H1 (cell line): ENCODE measurements at regions not wholly inside any gene's neighbourhood (a gene's known extent, or its start where the extent isn't known, plus 50 kb on each side); places are given as distances from the start of the nearest gene placed in this dataset.

Source experiments
- CTCF ChIA-PET: fragments of 300-600 bp; sonication (Branson Sonifier 250); formaldehyde crosslinking; loops from one replicate; lab custom pipeline; 2021; ENCODE audit not compliant: partially characterized antibody; lab: Charles Lee
- POLR2A ChIA-PET: fragments of 300-600 bp; sonication (Branson Sonifier 250); formaldehyde crosslinking; loops from one replicate; lab custom pipeline; 2021; ENCODE audit warnings: inconsistent platforms; ENCODE audit not compliant: partially characterized antibody; lab: Charles Lee
- DNase-seq, 2 experiments: peaks; one replicate each; pipeline versions ENCODE4 v3.0.0 to v3.0.0-alpha.2; 2010 to 2022; ENCODE audit warnings: low spot score in 2 of 2, low read depth in 1 of 2, mixed read lengths in 1 of 2
- FAIRE-seq: peaks from 2 replicates; lab custom pipeline; 2011; peaks lifted over from hg19 to GRCh38; lab: Jason Lieb, UNC
- H2AFZ ChIP-seq: 2 replicates; pipeline ENCODE4 v1.8.1; 2012; ENCODE audit warnings: low read length, inconsistent platforms
- H2AK5ac ChIP-seq: 2 replicates; pipeline ENCODE4 v1.6.1; 2013; ENCODE audit warnings: low read depth, low read length
- H2BK120ac ChIP-seq: replicated peaks from 2 replicates; pipeline ENCODE3; 2013; ENCODE audit warnings: low read depth, low read length, inconsistent platforms
- H2BK12ac ChIP-seq: 2 replicates; pipeline ENCODE4 v1.6.1; 2013; ENCODE audit warnings: low read depth, low read length
- H2BK15ac ChIP-seq: 2 replicates; pipeline ENCODE4 v1.6.1; 2013; ENCODE audit warnings: low read length
- H2BK20ac ChIP-seq: 2 replicates; pipeline ENCODE4 v1.6.1; 2013; ENCODE audit warnings: low read length
- H2BK5ac ChIP-seq: 2 replicates; pipeline ENCODE4 v1.6.1; 2013; ENCODE audit warnings: low read depth, low read length
- H3K14ac ChIP-seq: 2 replicates; pipeline ENCODE4 v1.6.1; 2013; ENCODE audit warnings: inconsistent platforms; ENCODE audit not compliant: insufficient read length
- H3K18ac ChIP-seq: 2 replicates; pipeline ENCODE4 v1.6.1; 2013; ENCODE audit warnings: low read length; ENCODE audit errors: extremely low read depth
- H3K23ac ChIP-seq: 2 replicates; pipeline ENCODE4 v1.6.1; 2013; ENCODE audit warnings: inconsistent platforms; ENCODE audit not compliant: insufficient read length
- H3K23me2 ChIP-seq: 2 replicates; pipeline ENCODE4 v1.6.1; 2013; ENCODE audit warnings: low read depth, low read length
- H3K27ac ChIP-seq: 2 replicates; pipeline ENCODE4 v1.6.1; 2011; ENCODE audit warnings: low read depth, low read length, inconsistent platforms
- H3K27me3 ChIP-seq, 4 experiments: replicated peaks in 1 of 4; 1 replicate in 1 of 4; 2 replicates in 3 of 4; pipeline versions ENCODE4 v1.6.1 to v1.8.1; 2011 to 2013; ENCODE audit warnings: low read length in 3 of 4, mild to moderate bottlenecking in 3 of 4, inconsistent platforms in 2 of 4, mixed read lengths in 2 of 4, moderate library complexity in 1 of 4; ENCODE audit not compliant: control insufficient read depth in 3 of 4, insufficient read depth in 3 of 4; ENCODE audit errors: extremely low read depth in 1 of 4
- H3K36me3 ChIP-seq, 4 experiments: 2 replicates each; pipeline versions ENCODE4 v1.6.1 to v1.8.1; 2011 to 2013; ENCODE audit warnings: mild to moderate bottlenecking in 4 of 4, low read length in 3 of 4, moderate library complexity in 2 of 4, control low read depth in 1 of 4, inconsistent platforms in 1 of 4; ENCODE audit not compliant: insufficient read depth in 4 of 4, control insufficient read depth in 2 of 4
- H3K4ac ChIP-seq: replicated peaks from 2 replicates; pipeline ENCODE3; 2013; ENCODE audit warnings: low read length, low read depth, mixed read lengths, inconsistent platforms; ENCODE audit not compliant: insufficient read length
- H3K4me1 ChIP-seq, 4 experiments: replicated peaks in 1 of 4; 1 replicate in 1 of 4; 2 replicates in 3 of 4; pipeline versions ENCODE4 v1.6.1 to v1.8.1; 2011 to 2013; ENCODE audit warnings: low read length in 3 of 4, inconsistent platforms in 2 of 4, mixed read lengths in 1 of 4; ENCODE audit not compliant: insufficient read depth in 4 of 4, control insufficient read depth in 3 of 4
- H3K4me2 ChIP-seq, 2 experiments: 2 replicates each; pipeline versions ENCODE4 v1.6.1 to v1.8.1; 2011 to 2013; ENCODE audit warnings: low read depth in 2 of 2, low read length in 2 of 2, control low read depth in 1 of 2, inconsistent platforms in 1 of 2, mild to moderate bottlenecking in 1 of 2; ENCODE audit not compliant: insufficient read depth in 1 of 2
- H3K4me3 ChIP-seq, 4 experiments: fragments of 200-600, 300-600 bp in 1 of 4; sonication (generic), shearing (Covaris generic), sonication (Bioruptor Twin) in 1 of 4; 2 replicates each; pipeline versions ENCODE4 v1.5.1 to v1.8.1; 2011 to 2016; ENCODE audit warnings: low read length in 4 of 4, low read depth in 3 of 4, control low read depth in 2 of 4, inconsistent platforms in 2 of 4, mild to moderate bottlenecking in 2 of 4, mixed read lengths in 1 of 4, moderate library complexity in 1 of 4; ENCODE audit not compliant: insufficient read depth in 2 of 4; ENCODE audit errors: extremely low read depth in 1 of 4
- H3K56ac ChIP-seq: replicated peaks from 2 replicates; pipeline ENCODE3; 2013; ENCODE audit warnings: low read depth, mild to moderate bottlenecking, mixed read lengths, low read length, inconsistent platforms; ENCODE audit not compliant: insufficient read length
- H3K79me1 ChIP-seq: 2 replicates; pipeline ENCODE4 v1.6.1; 2013; ENCODE audit warnings: low read depth, low read length, control low read depth
- H3K79me2 ChIP-seq, 2 experiments: 2 replicates each; pipeline versions ENCODE4 v1.6.1 to v1.8.1; 2012 to 2013; ENCODE audit warnings: low read length in 2 of 2, mild to moderate bottlenecking in 2 of 2, inconsistent platforms in 1 of 2; ENCODE audit not compliant: insufficient read depth in 2 of 2, control insufficient read depth in 1 of 2
- H3K9ac ChIP-seq, 4 experiments: replicated peaks in 1 of 4; 1 replicate in 1 of 4; 2 replicates in 3 of 4; pipeline versions ENCODE4 v1.6.1 to v1.8.1; 2011 to 2013; ENCODE audit warnings: low read depth in 3 of 4, low read length in 3 of 4, control low read depth in 2 of 4, mild to moderate bottlenecking in 2 of 4, moderate library complexity in 2 of 4, inconsistent platforms in 1 of 4; ENCODE audit errors: extremely low read depth in 1 of 4
- H3K9me3 ChIP-seq, 2 experiments: 2 replicates each; pipeline versions ENCODE4 v1.6.1 to v1.8.1; 2012 to 2013; ENCODE audit warnings: mild to moderate bottlenecking in 2 of 2, moderate library complexity in 2 of 2, control low read depth in 1 of 2, inconsistent platforms in 1 of 2, low read depth in 1 of 2, low read length in 1 of 2, mixed read lengths in 1 of 2; ENCODE audit not compliant: insufficient read depth in 2 of 2
- H4K20me1 ChIP-seq, 2 experiments: replicated peaks in 1 of 2; 2 replicates each; pipeline versions ENCODE3 to v1.8.1; 2011 to 2013; ENCODE audit warnings: inconsistent platforms in 2 of 2, low read length in 2 of 2, mild to moderate bottlenecking in 1 of 2; ENCODE audit not compliant: insufficient read depth in 2 of 2, control insufficient read depth in 1 of 2
- H4K5ac ChIP-seq: 2 replicates; pipeline ENCODE4 v1.6.1; 2013; ENCODE audit warnings: low read length, low read depth, mixed read lengths, inconsistent platforms; ENCODE audit not compliant: insufficient read length
- H4K8ac ChIP-seq: 2 replicates; pipeline ENCODE4 v1.8.0; 2013; ENCODE audit warnings: mild to moderate bottlenecking, moderate library complexity, low read length, inconsistent platforms; ENCODE audit not compliant: insufficient read depth; ENCODE audit errors: extremely low read depth
- H4K91ac ChIP-seq: replicated peaks from 2 replicates; pipeline ENCODE3; 2013; ENCODE audit warnings: low read length, mixed read lengths, inconsistent platforms; ENCODE audit not compliant: insufficient read length
- BACH1 ChIP-seq: IDR thresholded peaks from 2 replicates; pipeline ENCODE4 v1.6.1; 2012; ENCODE audit warnings: low read length, improper control_type of control experiment
- BCL11A ChIP-seq, 2 experiments: IDR thresholded peaks; one replicate each; pipeline ENCODE4 v1.6.1; 2011; ENCODE audit warnings: low read depth in 2 of 2, low read length in 2 of 2, mild to moderate bottlenecking in 2 of 2
- CBX8 ChIP-seq: fragments of 300-800, 300-1000 bp; sonication (generic); IDR thresholded peaks from 2 replicates; pipeline ENCODE4 v1.7.1; 2016; ENCODE audit warnings: low read depth, low read length, borderline replicate concordance
- CEBPB ChIP-seq: IDR thresholded peaks from 2 replicates; pipeline ENCODE4 v1.6.1; 2012; ENCODE audit warnings: low read depth, low read length
- GABPA ChIP-seq: IDR thresholded peaks from 2 replicates; pipeline ENCODE4 v1.6.1; 2011; ENCODE audit warnings: mild to moderate bottlenecking, low read length, moderate library complexity, borderline replicate concordance; ENCODE audit not compliant: insufficient read depth
- GTF2F1 ChIP-seq: IDR thresholded peaks from 2 replicates; pipeline ENCODE4 v1.6.1; 2012; ENCODE audit warnings: low read depth, low read length, improper control_type of control experiment, borderline replicate concordance
- MAFK ChIP-seq: IDR thresholded peaks from 2 replicates; pipeline ENCODE4 v1.6.1; 2012; ENCODE audit warnings: low read depth, mild to moderate bottlenecking, improper control_type of control experiment, low read length
- PHF8 ChIP-seq: fragments of 200-600 bp; sonication (generic); conservative IDR thresholded peaks from 2 replicates; pipeline ENCODE4 v1.7.1; 2012; ENCODE audit warnings: low read depth, mild to moderate bottlenecking, inconsistent platforms, low read length, moderate library complexity
- POU5F1 ChIP-seq: IDR thresholded peaks from 2 replicates; pipeline ENCODE4 v1.6.1; 2011; ENCODE audit warnings: low read depth, mild to moderate bottlenecking, low read length, moderate library complexity
- RAD21 ChIP-seq, 2 experiments: IDR thresholded peaks in 1 of 2; conservative IDR thresholded peaks in 1 of 2; 2 replicates each; pipeline ENCODE4 v1.6.1; 2011; ENCODE audit warnings: low read depth in 2 of 2, low read length in 2 of 2, improper control_type of control experiment in 1 of 2, inconsistent platforms in 1 of 2, mild to moderate bottlenecking in 1 of 2, moderate library complexity in 1 of 2
- RXRA ChIP-seq: IDR thresholded peaks from 2 replicates; pipeline ENCODE4 v1.6.1; 2011; ENCODE audit warnings: low read depth, mild to moderate bottlenecking, low read length, moderate library complexity; ENCODE audit not compliant: insufficient read depth
- SRF ChIP-seq: IDR thresholded peaks from 2 replicates; pipeline ENCODE4 v1.6.1; 2011; ENCODE audit warnings: mild to moderate bottlenecking, low read depth, low read length, moderate library complexity
- SUZ12 ChIP-seq: fragments of 200-600 bp; sonication (generic); IDR thresholded peaks from 2 replicates; pipeline ENCODE4 v1.6.1; 2012; ENCODE audit warnings: mild to moderate bottlenecking, inconsistent platforms, low read length, moderate library complexity, mixed read lengths
- USF2 ChIP-seq: IDR thresholded peaks from 2 replicates; pipeline ENCODE4 v1.6.1; 2011; ENCODE audit warnings: low read length, improper control_type of control experiment
- WGBS, 2 experiments: shearing (Covaris generic) in 1 of 2; methylation state at CpG; one replicate each; pipeline versions ENCODE4 v1.1.6 to v1.1.7; 2013 to 2015; ENCODE audit warnings: low lambda C conversion rate in 2 of 2, mixed read lengths in 2 of 2, inconsistent platforms in 1 of 2, low coverage in 1 of 2, missing lambda C conversion rate in 1 of 2; ENCODE audit not compliant: insufficient replicate concordance in 2 of 2, insufficient coverage in 1 of 2, insufficient read length in 1 of 2; ENCODE audit errors: extremely low coverage in 1 of 2, missing lambda C conversion rate in 1 of 2; 5-methylcytosine and 5-hydroxymethylcytosine counted together

- no peak overlapping the region for H3K4ac ChIP-seq
- no peaks in the 10 kb centered on the region for H3K23me2 ChIP-seq
- no peak overlapping the region for H3K27ac ChIP-seq
- no peak overlapping the region for H2BK20ac ChIP-seq
- no peak overlapping the region for H2BK12ac ChIP-seq
- no peak overlapping the region for H2AFZ ChIP-seq
- H4K8ac ChIP-seq = no peak overlapping the region
- no peak overlapping the region for H4K5ac ChIP-seq
- H2AK5ac ChIP-seq = no peak overlapping the region
- H3K79me2 ChIP-seq = no peaks in the 10 kb centered on the region
- no peak overlapping the region for H3K14ac ChIP-seq
- H2BK15ac ChIP-seq = no peak overlapping the region
- ChIA-PET POLR2A (no interaction called here), CTCF (interaction anchor here (0.6 to 1.5 kb wide), 5 partner anchors 12 to 183 kb away, joined by 3 to 4 read pairs (median 3); no protein-coding TSS in a partner anchor)
- no peaks in the 10 kb centered on the region for H3K9me3 ChIP-seq
- no peaks in the 10 kb centered on the region for H3K4me1 ChIP-seq
- no peaks in the 10 kb centered on the region for H3K36me3 ChIP-seq
- H3K18ac ChIP-seq = no peak overlapping the region
- no peak overlapping the region for H3K23ac ChIP-seq
- H2BK120ac ChIP-seq = no peak overlapping the region
- H3K56ac ChIP-seq = no peak overlapping the region
- H4K20me1 ChIP-seq = no peaks in the 10 kb centered on the region
- FAIRE-seq (no peak), DNase-seq (no peak)
- no peak overlapping the region for H2BK5ac ChIP-seq
- no peak overlapping the region for H3K4me2 ChIP-seq
- H4K91ac ChIP-seq = no peak overlapping the region
- H3K27me3 ChIP-seq = no peaks in the 10 kb centered on the region
- WGBS, 2 experiments = 83% methylated on average over 2 of the region's 2 CpGs; no CpG with 5 or more reads in 1 of the 2 experiments
- H3K4me3 ChIP-seq = no peak overlapping the region
- H3K79me1 ChIP-seq = no peaks in the 10 kb centered on the region
- no peak overlapping the region for H3K9ac ChIP-seq
- TF ChIP-seq BACH1 (no peak), RXRA (no peak), PHF8 (no peak), RAD21 (IDR thresholded peaks at IDR 0.05 in 1 of 2, conservative IDR thresholded peaks at IDR 0.05 in 1 of 2; ENCODE audit: low read depth in 2 of 2, low read length in 2 of 2) (no peak), GTF2F1 (no peak), USF2 (no peak), MAFK (no peak), SRF (no peak), CBX8 (no peak), CEBPB (no peak), BCL11A (IDR thresholded peaks at IDR 0.05; ENCODE audit: low read depth in 2 of 2, low read length in 2 of 2) (no peak), POU5F1 (no peak), GABPA (no peak), SUZ12 (no peak)
Observed at GRCh38 chr10:28838908-28839307, 161.6 kb downstream of the BAMBI start.
